Nephron (organoid): ENCODE measurements at regions not wholly inside any gene's neighbourhood (a gene's known extent, or its start where the extent isn't known, plus 50 kb on each side); places are given as distances from the start of the nearest gene placed in this dataset.

Source experiments
- H3K27ac Mint-ChIP-seq, 3 experiments: 2 replicates each; pipeline ENCODE4 v1.8.0; 2020; ENCODE audit warnings: mixed read lengths in 3 of 3, mild to moderate bottlenecking in 2 of 3, moderate library complexity in 1 of 3
- H3K27me3 Mint-ChIP-seq: 2 replicates; pipeline ENCODE4 v1.8.0; 2021; ENCODE audit warnings: low read depth, mild to moderate bottlenecking, moderate library complexity, mixed read lengths
- H3K36me3 Mint-ChIP-seq: 2 replicates; pipeline ENCODE4 v1.8.0; 2020; ENCODE audit warnings: low read depth, mixed read lengths
- H3K4me1 Mint-ChIP-seq: 2 replicates; pipeline ENCODE4 v1.8.0; 2020; ENCODE audit warnings: mixed read lengths
- H3K4me3 Mint-ChIP-seq, 3 experiments: 2 replicates each; pipeline ENCODE4 v1.8.0; 2020; ENCODE audit warnings: mild to moderate bottlenecking in 3 of 3, mixed read lengths in 3 of 3, moderate library complexity in 2 of 3
- H3K9me3 Mint-ChIP-seq: 2 replicates; pipeline ENCODE4 v1.8.0; 2020; ENCODE audit warnings: mixed read lengths
- CTCF ChIP-seq, 3 experiments: fragments of 200-600 bp; sonication (generic); IDR thresholded peaks; one replicate each; pipeline ENCODE4 v1.5.0; 2021; ENCODE audit warnings: antibody characterized with exemption in 3 of 3; ENCODE audit not compliant: unreplicated experiment in 3 of 3

DNA sequence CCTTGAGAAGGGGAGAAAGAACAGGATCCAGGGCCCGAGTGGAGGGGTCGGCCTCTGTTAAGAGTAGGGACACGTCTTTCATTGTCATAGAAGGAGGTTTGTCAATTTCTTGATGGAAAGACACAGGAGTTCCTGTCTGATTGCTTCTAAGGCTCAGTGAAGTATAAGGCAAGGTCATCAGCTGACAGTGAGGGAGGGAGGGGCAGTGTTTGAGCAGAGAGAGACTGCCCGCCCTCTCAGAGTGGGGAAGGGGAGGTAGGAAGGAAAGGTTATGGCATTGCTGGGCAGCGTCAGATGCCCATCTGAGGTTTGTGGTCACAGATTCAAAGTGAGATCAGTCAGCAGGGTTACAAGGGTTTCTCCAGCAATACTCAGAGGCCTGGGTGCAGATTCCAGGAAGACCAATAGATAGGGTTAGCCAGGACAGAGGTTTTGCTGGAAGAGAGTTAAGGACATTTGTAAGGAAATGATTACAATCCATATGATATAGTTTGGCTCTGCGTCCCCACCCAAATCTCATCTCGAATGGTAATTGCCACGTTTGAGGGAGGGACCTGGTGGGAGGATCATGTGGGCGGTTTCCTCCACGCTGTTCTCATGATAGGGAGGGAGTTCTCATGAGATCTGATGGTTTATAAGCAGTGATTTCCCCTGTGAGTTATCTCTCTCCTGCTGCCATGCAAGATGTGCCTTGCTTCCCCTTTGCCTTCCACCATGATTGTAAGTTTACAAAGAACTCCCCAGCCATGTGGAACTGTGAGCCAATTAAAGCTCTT is 127.2 kb upstream of the GJB5 start:
- no peak for TF ChIP-seq CTCF (IDR thresholded peaks at IDR 0.05; ENCODE audit: unreplicated experiment in 3 of 3)
- Mint-ChIP-seq H3K27me3 (peaks cover 24% of the 10 kb centered on the region), H3K27ac (no peak overlapping the region), H3K9me3 (peaks cover 2% of the 10 kb centered on the region), H3K36me3 (no peaks in the 10 kb centered on the region), H3K4me3 (no peak overlapping the region), H3K4me1 (no peaks in the 10 kb centered on the region)

- no peaks in the 10 kb centered on the region for H3K9me3 Mint-ChIP-seq
- H3K4me1 Mint-ChIP-seq: no peaks in the 10 kb centered on the region
- H3K27me3 Mint-ChIP-seq: peaks cover 19% of the 10 kb centered on the region
- no peak for TF ChIP-seq CTCF (IDR thresholded peaks at IDR 0.05; ENCODE audit: unreplicated experiment in 3 of 3)
- H3K27ac Mint-ChIP-seq: no peak overlapping the region
- H3K4me3 Mint-ChIP-seq: no peak overlapping the region
- H3K36me3 Mint-ChIP-seq: no peaks in the 10 kb centered on the region
Measured at GRCh38 chr1:34631126-34631525, 123.7 kb upstream of the GJB5 start.

DNA sequence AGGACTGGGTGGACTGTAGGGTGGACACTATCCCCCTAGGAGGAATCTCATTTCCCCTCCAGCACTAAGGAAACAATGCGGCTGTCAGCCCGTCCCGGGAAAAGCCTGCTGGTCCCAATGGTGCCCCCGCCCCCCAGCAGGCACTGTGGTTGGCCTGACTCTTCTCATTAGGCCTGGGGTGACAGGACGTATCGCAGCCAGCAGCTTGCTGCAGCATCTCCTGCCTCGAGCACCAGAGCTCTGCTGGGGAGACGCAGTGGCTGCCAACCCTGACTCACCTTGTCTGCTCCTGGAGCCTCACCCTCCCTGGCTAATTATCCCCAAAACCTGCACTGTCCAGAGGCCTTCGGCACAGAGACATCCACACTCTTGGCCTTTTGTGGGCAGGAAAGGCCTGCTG is 115.1 kb upstream of the GJB5 start:
- Mint-ChIP-seq H3K4me3 (no peak overlapping the region), H3K36me3 (no peaks in the 10 kb centered on the region), H3K4me1 (no peaks in the 10 kb centered on the region), H3K27ac (no peak overlapping the region), H3K27me3 (peaks cover 24% of the 10 kb centered on the region), H3K9me3 (no peaks in the 10 kb centered on the region)
- no peak for TF ChIP-seq CTCF (IDR thresholded peaks at IDR 0.05; ENCODE audit: unreplicated experiment in 3 of 3)

DNA sequence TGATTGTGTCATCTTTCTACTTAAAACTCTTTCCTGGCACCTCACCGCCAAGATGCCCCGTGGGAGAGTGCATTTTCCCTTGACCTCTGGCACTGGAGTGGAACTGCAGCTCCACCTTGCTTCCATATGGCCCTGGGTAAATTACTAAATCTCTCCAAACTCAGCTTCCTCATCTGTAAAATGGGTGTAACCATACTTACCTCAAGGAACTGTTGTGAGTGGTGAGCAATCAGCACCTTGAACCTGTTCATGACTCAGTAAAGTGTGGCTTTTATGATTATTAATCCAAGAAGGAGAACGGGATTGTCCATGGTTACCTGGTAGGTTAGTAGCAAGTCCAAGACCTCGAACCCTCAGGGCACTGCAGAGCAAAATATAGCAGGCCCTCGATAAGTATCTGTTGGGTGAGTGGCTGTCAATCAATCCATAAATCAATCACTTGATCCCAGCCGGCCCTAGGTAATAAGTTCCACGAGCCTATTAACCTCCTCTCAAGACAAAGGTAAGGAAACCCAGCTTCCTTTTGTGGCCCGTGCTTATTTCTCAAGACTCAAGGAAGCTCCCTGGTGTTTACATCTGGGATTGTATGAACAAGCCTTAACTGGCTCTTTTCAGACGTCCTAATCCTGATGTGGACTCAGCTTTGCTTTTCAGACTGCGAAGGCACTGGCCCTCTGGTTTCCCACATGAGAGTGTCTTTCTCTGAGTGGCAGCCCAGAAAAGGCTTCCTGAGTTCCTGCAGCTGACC is 114.0 kb upstream of the GJB5 start:
- H3K9me3 Mint-ChIP-seq: no peaks in the 10 kb centered on the region
- H3K36me3 Mint-ChIP-seq: no peaks in the 10 kb centered on the region
- no peaks in the 10 kb centered on the region for H3K4me1 Mint-ChIP-seq
- TF ChIP-seq CTCF (IDR thresholded peaks at IDR 0.05; ENCODE audit: unreplicated experiment in 3 of 3): no peak
- H3K27me3 Mint-ChIP-seq: peaks cover 29% of the 10 kb centered on the region
- no peak overlapping the region for H3K27ac Mint-ChIP-seq
- no peak overlapping the region for H3K4me3 Mint-ChIP-seq

DNA sequence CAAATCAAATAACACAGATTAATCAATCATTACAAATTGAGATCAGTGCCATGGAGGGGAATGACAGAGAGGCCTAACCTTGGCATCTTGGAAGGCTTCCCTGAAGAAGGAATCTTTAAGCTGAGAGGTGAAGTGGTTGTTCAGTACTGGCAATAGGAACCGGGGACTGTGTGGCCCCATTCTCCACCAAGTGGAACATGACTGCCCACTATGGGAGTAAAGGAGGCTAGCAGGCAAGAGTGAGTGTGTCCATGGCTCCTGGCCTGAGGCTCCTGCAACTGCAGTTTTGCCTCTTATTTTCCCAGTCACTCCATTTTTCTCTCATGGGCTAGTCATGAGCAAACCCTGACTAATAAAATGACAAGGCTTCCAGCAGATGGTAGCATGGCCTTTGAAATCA is 112.2 kb upstream of the GJB5 start:
- no peak overlapping the region for H3K4me3 Mint-ChIP-seq
- H3K27me3 Mint-ChIP-seq: peaks cover 42% of the 10 kb centered on the region
- H3K36me3 Mint-ChIP-seq: no peaks in the 10 kb centered on the region
- H3K27ac Mint-ChIP-seq: no peak overlapping the region
- no peaks in the 10 kb centered on the region for H3K4me1 Mint-ChIP-seq
- H3K9me3 Mint-ChIP-seq: no peaks in the 10 kb centered on the region
- TF ChIP-seq CTCF (IDR thresholded peaks at IDR 0.05; ENCODE audit: unreplicated experiment in 3 of 3): no peak
